RCC 7860 (cell line): ENCODE measurements at regions not wholly inside any gene's neighbourhood (a gene's known extent, or its start where the extent isn't known, plus 50 kb on each side); places are given as distances from the start of the nearest gene placed in this dataset.

Experiments used
- DNase-seq: peaks from one replicate; pipeline ENCODE4 v3.0.0-alpha.2; 2015; ENCODE audit warnings: low spot score
- FAIRE-seq: peaks from 2 replicates; lab custom pipeline; 2012; peaks lifted over from hg19 to GRCh38; lab: Jason Lieb, UNC

GRCh38 chr7:136807598-136807997, 60.9 kb upstream of the CHRM2 start:
- FAIRE-seq (no peak), DNase-seq (no peak)

GRCh38 chr7:136803028-136803427, 65.4 kb upstream of the CHRM2 start:
- FAIRE-seq = no peak
- DNase-seq = no peak

GRCh38 chr7:136783934-136784333, 84.5 kb upstream of the CHRM2 start:
- FAIRE-seq (no peak), DNase-seq (no peak)

- FAIRE-seq = no peak
- no peak for DNase-seq
These were observed 126.5 kb upstream of the CHRM2 start for GRCh38 chr7:136741941-136742340.

- FAIRE-seq (peak; percentile 51), DNase-seq (peak; percentile 24)
These were observed 139.5 kb upstream of the CHRM2 start for GRCh38 chr7:136728945-136729344.

- FAIRE-seq (no peak), DNase-seq (no peak)
These were observed 142.0 kb upstream of the CHRM2 start for GRCh38 chr7:136726460-136726859.

DNA sequence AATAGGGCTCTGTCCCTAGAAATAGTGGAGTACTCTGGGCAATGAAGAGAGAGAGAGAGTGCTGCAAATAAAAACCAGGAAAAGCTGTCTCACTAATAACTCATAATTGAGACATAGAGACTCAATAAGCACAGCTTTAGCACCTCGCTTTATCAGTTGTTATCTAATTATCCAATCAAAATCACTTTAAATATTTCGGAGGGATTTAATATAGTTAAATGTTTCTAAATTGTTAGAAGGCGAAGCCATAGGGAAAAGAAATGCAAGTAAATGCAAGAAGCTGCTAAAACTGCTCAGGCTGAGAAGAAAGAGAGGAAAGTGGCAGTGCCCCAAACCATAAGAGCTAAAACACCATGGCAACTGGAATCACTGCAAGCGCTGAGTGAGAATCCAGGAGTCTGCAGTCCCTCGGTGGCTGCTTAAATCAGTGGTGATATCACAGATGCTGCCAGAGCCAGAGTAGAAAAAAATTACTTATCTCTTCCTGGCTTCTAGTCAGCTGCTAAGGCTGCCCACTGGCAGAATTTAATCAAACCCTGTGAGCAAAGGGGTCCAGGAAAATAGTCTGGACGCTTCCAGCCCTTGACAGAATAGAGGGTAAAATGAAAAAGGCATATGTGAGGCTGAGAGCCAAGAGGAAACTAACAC, 150.4 kb upstream of the CHRM2 start:
- FAIRE-seq (no peak), DNase-seq (no peak)

DNA sequence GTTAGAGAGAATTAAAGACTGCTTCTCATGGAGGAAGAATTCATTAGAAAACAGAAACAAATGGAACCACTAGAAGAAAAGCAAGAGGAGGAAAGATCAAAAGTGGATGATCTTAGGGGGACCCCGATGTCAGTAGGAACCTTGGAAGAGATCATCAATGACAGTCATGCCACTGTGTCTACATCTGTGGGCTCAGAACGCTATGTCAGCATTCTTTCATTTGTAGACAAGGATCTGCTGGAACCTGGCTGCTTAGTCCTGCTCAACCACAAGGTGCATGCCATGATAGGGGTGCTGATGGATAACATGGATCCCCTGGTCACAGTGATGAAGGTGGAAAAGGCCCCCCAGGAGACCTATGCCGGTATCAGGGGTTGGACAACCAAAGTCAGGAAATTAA, 154.4 kb upstream of the CHRM2 start:
- no peak for FAIRE-seq
- no peak for DNase-seq

DNA sequence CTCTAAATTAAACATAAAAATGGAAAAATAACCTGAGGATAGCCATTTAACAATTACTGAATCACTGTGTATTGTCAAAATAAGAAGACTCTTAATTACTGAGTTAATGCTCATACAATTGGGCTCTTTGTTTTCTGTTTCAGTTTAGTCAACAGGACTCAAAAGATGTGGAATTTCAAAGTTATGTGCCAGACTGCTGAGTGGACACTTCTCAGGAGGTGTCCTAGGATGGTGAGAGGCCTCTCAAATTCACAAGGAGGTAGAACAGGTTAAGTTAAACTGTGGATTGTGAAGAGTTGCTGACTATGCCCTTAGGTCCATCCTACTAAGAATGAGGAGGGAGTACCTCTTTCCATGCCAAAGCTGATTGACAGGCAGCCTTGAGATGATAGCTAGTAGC, 157.7 kb upstream of the CHRM2 start:
- no peak for FAIRE-seq

DNA sequence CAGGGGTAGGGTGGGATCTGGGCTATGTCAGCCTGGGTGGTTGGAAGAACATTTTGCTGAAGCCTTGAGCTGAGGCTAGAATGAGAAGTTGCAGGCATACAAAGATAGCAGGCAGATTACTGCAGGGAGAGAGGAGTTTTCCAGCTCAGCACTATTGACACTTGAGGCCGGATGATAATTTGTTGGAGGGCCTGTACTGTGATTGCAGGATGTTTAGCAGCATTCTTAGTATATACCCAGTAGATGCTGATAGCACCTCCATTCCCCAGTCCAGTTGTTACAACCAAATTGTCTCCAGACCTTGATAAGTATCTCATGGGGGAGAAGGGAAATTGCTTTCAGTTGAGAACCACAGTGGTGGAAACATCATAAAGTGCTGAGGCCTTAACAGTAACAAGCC, 158.6 kb upstream of the CHRM2 start:
- FAIRE-seq (no peak), DNase-seq (no peak)

More for the DNA sequence above, 157.7 kb upstream of the CHRM2 start:
- no peak for DNase-seq

DNA sequence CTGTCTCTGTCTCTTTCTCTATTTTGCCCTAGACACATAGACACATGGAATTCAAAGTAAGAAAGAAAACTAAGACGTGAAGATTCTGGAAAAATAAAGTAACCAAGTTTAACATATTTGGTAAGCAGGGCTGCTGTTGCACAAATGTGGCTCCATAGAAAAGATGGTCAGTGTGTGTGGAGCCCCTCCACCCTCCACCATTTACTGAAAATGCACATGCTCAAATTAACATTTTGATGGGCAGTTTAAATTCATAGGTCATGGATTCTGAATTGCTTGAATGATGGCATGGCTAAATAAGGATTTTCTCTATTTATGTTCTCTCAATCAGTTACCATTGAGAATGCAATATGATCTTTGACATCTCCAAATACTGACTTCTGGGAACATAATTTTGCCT, 165.5 kb upstream of the CHRM2 start:
- FAIRE-seq = no peak

GRCh38 chr7:136698977-136699376, 169.5 kb upstream of the CHRM2 start:
- DNase-seq = no peak
- no peak for FAIRE-seq

More for the DNA sequence above, 165.5 kb upstream of the CHRM2 start:
- DNase-seq = no peak

- FAIRE-seq (no peak), DNase-seq (no peak)
These were observed 170.2 kb upstream of the CHRM2 start for GRCh38 chr7:136698231-136698630.

DNA sequence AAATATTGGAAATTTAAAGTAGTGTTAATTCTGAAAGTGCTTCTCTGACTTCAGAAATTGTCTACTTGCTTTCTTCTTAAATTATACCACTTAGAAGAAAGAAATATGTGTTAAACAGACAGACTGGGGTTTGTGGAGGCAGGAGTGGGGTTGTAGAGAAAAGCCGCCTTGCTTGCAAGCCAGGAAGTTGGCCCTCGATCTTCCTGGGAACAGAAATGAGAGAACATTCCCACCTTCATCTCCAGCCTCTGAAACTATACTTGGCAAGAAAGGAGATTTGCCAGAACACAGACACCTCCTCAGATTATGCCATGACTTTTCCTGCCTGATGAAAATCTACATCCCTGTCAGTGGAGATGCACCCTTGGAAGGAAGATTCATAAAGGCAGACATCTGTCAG, 171.2 kb upstream of the CHRM2 start:
- DNase-seq = no peak
- no peak for FAIRE-seq

- FAIRE-seq (no peak), DNase-seq (no peak)
These were observed 175.0 kb upstream of the CHRM2 start for GRCh38 chr7:136693166-136694119.

GRCh38 chr7:136692221-136692620, 176.2 kb upstream of the CHRM2 start:
- DNase-seq = no peak
- FAIRE-seq = no peak

DNA sequence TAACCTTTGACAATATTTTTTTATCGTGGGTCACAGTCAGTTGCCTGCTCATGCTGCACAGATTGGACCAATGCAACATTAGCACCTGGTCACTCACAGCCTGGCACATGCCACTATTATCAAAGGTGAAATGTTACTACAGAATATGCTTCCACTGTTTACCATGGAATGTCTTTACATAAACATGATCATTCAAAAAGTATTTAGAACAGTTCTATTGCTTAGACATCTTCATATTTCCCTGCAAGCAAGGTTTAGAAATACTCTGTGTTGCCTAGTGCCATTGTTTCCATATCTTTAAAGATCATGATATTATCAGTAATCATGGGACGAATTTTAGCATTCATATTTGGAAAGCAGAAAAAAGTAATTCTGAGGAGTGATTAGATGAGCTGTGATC, 179.9 kb upstream of the CHRM2 start:
- DNase-seq = no peak
- no peak for FAIRE-seq

GRCh38 chr7:136687693-136688322, 180.6 kb upstream of the CHRM2 start:
- DNase-seq = peak; percentile 29
- peak; percentile 65 for FAIRE-seq

DNA sequence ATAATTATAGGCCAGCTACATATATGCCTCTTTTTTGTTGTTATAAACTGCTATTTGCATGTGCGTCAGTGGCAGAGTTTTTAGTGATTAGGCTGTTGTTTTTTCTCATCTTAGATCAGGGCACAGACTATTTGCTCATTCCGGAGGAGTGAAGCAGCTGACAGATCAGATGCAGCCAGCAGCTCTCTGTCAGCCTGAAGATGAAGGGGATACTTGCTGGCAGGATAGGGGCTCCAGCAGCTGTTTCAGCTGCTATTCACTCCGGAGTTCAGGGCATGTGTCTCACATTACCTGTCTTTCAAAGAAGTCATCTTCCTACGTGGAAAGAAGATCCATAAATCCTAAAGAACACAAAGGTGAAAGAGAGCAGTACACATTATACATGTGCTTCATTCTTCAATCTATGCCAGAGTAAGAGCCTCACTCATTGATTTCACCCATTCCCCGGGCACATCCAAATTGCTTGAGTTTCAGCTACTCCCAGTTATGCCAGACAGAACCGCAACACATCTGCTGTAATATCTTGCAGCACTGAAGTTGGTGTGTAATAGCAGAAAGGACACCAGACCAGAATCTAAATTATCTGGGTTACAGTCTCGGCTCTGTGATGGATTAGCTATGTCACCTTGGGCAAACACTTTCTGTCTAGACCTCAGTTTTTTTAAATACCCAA, 182.8 kb upstream of the CHRM2 start:
- FAIRE-seq = no peak
- no peak for DNase-seq

- FAIRE-seq (no peak), DNase-seq (no peak)
These were observed 190.7 kb upstream of the CHRM2 start for GRCh38 chr7:136677471-136678365.
